Gastrocnemius medialis (tissue), 4 donors: ENCODE measurements at regions not wholly inside any gene's neighbourhood (a gene's known extent, or its start where the extent isn't known, plus 50 kb on each side); places are given as distances from the start of the nearest gene placed in this dataset.

Experiments
- ATAC-seq, 2 donors: fragments of 150-250 bp; one replicate each; pipeline ENCODE4 v1.9.1; 2016
- DNase-seq, 2 donors: peaks; one replicate each; pipeline ENCODE4 v3.0.0-alpha.2; 2019
- H3K27ac ChIP-seq, 4 donors: fragments of 200-600 bp; sonication (generic); 1 replicate in 1 of 4; 2 replicates in 3 of 4; pipeline ENCODE4 v1.5.1; 2016 to 2018; ENCODE audit warnings: mild to moderate bottlenecking in 2 of 4, moderate library complexity in 1 of 4
- H3K27me3 ChIP-seq, 3 donors: fragments of 200-600 bp; sonication (generic) in 2 of 3; 1 replicate in 1 of 3; 2 replicates in 2 of 3; pipeline versions ENCODE4 v1.5.1 to v1.6.0; 2016 to 2019; ENCODE audit warnings: mild to moderate bottlenecking in 1 of 3, moderate library complexity in 1 of 3
- H3K36me3 ChIP-seq, 2 donors: fragments of 200-600 bp; sonication (generic) in 1 of 2; one replicate each; pipeline ENCODE4 v1.5.1; 2017 to 2018
- H3K4me1 ChIP-seq, 2 donors: fragments of 200-600 bp; sonication (generic) in 1 of 2; one replicate each; pipeline ENCODE4 v1.5.1; 2016 to 2017; ENCODE audit warnings: mild to moderate bottlenecking in 2 of 2
- H3K4me3 ChIP-seq, 4 donors: fragments of 200-600 bp; sonication (generic) in 3 of 4; 1 replicate in 1 of 4; 2 replicates in 3 of 4; pipeline ENCODE4 v1.5.1; 2016 to 2019; ENCODE audit warnings: mild to moderate bottlenecking in 2 of 4
- H3K9me3 ChIP-seq, 3 donors: fragments of 200-600 bp; sonication (generic) in 2 of 3; 1 replicate in 1 of 3; 2 replicates in 2 of 3; pipeline ENCODE4 v1.5.1; 2016 to 2019
- CTCF ChIP-seq, 5 experiments: fragments of 450-650 bp in 3 of 5; fragments of 200-600 bp in 2 of 5; sonication (generic) in 2 of 5; IDR thresholded peaks in 4 of 5; conservative IDR thresholded peaks in 1 of 5; 1 replicate in 4 of 5; 2 replicates in 1 of 5; pipeline ENCODE4 v1.5.1; 2016 to 2019; ENCODE audit warnings: antibody characterized with exemption in 5 of 5, mild to moderate bottlenecking in 3 of 5, moderate library complexity in 3 of 5
- POLR2A ChIP-seq, 2 donors: fragments of 450-650 bp; IDR thresholded peaks; one replicate each; pipeline ENCODE4 v1.6.1; 2017; ENCODE audit warnings: antibody characterized with exemption in 2 of 2, mild to moderate bottlenecking in 2 of 2, moderate library complexity in 2 of 2
- in situ Hi-C, 4 donors: fragments of 200-750 bp; cut with MboI; loops; one replicate each; pipeline versions ENCODE4 v1.15.0 to v1.8.0; 2017; ENCODE audit warnings: low sequenced_read_pairs in 4 of 4
- intact Hi-C: fragments of 100-400 bp; cut with DNase I; formaldehyde crosslinking; loops from one replicate; pipeline ENCODE4 v1.15.1; 2023; ENCODE audit warnings: low total_unique reads

- H3K36me3 ChIP-seq = no peaks in the 10 kb centered on the region
- DNase-seq = no peak
- no peak overlapping the region for H3K4me3 ChIP-seq
- TF ChIP-seq POLR2A (IDR thresholded peaks at IDR 0.05) = no peak
- TF ChIP-seq CTCF (IDR thresholded peaks at IDR 0.05 in 4 of 5, conservative IDR thresholded peaks at IDR 0.05 in 1 of 5) = no peak
- H3K27ac ChIP-seq = no peak overlapping the region
- intact Hi-C loops (no loop called here), in situ Hi-C loops (no loop called here)
- H3K4me1 ChIP-seq = no peaks in the 10 kb centered on the region
- no peak for ATAC-seq
- H3K27me3 ChIP-seq = peaks cover 0 to 3% (median 0%) of the 10 kb centered on the region in 3 donors
- H3K9me3 ChIP-seq = no peaks in the 10 kb centered on the region
These were observed 256.1 kb upstream of the ZNF521 start for GRCh38 chr18:25608091-25608490.

- Histone ChIP-seq H3K36me3 (no peaks in the 10 kb centered on the region), H3K4me3 (no peak overlapping the region), H3K9me3 (no peaks in the 10 kb centered on the region), H3K27ac (no peak overlapping the region), H3K4me1 (no peaks in the 10 kb centered on the region), H3K27me3 (peaks cover 0 to 3% (median 0%) of the 10 kb centered on the region in 3 donors)
- intact Hi-C loops (no loop called here), in situ Hi-C loops (no loop called here)
- TF ChIP-seq POLR2A (IDR thresholded peaks at IDR 0.05) = no peak
- ATAC-seq (no peak), DNase-seq (no peak)
These were observed 253.1 kb upstream of the ZNF521 start for GRCh38 chr18:25604894-25605597.

- H3K36me3 ChIP-seq = no peaks in the 10 kb centered on the region
- in situ Hi-C loops = no loop called here
- no peak overlapping the region for H3K4me3 ChIP-seq
These were observed 252.4 kb upstream of the ZNF521 start for GRCh38 chr18:25604196-25604893.

GRCh38 chr18:25599443-25599842, 247.5 kb upstream of the ZNF521 start:
- no peaks in the 10 kb centered on the region for H3K36me3 ChIP-seq
- no peak overlapping the region for H3K4me3 ChIP-seq
- in situ Hi-C loops = no loop called here
- H3K4me1 ChIP-seq = no peaks in the 10 kb centered on the region
- intact Hi-C loops = no loop called here
- TF ChIP-seq POLR2A (IDR thresholded peaks at IDR 0.05) (no peak), CTCF (IDR thresholded peaks at IDR 0.05 in 4 of 5, conservative IDR thresholded peaks at IDR 0.05 in 1 of 5) (no peak)
- no peak overlapping the region for H3K27ac ChIP-seq
- ATAC-seq (no peak), DNase-seq (no peak)
- no peaks in the 10 kb centered on the region for H3K9me3 ChIP-seq
- H3K27me3 ChIP-seq = no peaks in the 10 kb centered on the region

More at GRCh38 chr18:25604196-25604893, 252.4 kb upstream of the ZNF521 start:
- no peak for TF ChIP-seq POLR2A (IDR thresholded peaks at IDR 0.05)
- TF ChIP-seq CTCF (IDR thresholded peaks at IDR 0.05 in 4 of 5, conservative IDR thresholded peaks at IDR 0.05 in 1 of 5) = no peak
- intact Hi-C loops = no loop called here
- Histone ChIP-seq H3K27me3 (peaks cover 0 to 3% (median 0%) of the 10 kb centered on the region in 3 donors), H3K27ac (no peak overlapping the region), H3K9me3 (no peaks in the 10 kb centered on the region), H3K4me1 (no peaks in the 10 kb centered on the region)
- no peak for DNase-seq
- no peak for ATAC-seq

GRCh38 chr18:25597476-25597875, 245.5 kb upstream of the ZNF521 start:
- no peaks in the 10 kb centered on the region for H3K36me3 ChIP-seq
- no peak overlapping the region for H3K4me3 ChIP-seq
- no peaks in the 10 kb centered on the region for H3K27me3 ChIP-seq
- no peak overlapping the region for H3K27ac ChIP-seq
- no peaks in the 10 kb centered on the region for H3K9me3 ChIP-seq
- ATAC-seq (no peak), DNase-seq (no peak)
- TF ChIP-seq CTCF (IDR thresholded peaks at IDR 0.05 in 4 of 5, conservative IDR thresholded peaks at IDR 0.05 in 1 of 5) = no peak
- TF ChIP-seq POLR2A (IDR thresholded peaks at IDR 0.05) = no peak
- in situ Hi-C loops = no loop called here
- no peaks in the 10 kb centered on the region for H3K4me1 ChIP-seq
- intact Hi-C loops = no loop called here
